NCI-H510A treated with DMSO at 0.1 percent for 48 hours (cell line): ENCODE measurements at regions not wholly inside any gene's neighbourhood (a gene's known extent, or its start where the extent isn't known, plus 50 kb on each side); places are given as distances from the start of the nearest gene placed in this dataset.

Experiments used
- DNase-seq: peaks from one replicate; lab custom pipeline; 2025; lab: John Stamatoyannopoulos, UW

DNA sequence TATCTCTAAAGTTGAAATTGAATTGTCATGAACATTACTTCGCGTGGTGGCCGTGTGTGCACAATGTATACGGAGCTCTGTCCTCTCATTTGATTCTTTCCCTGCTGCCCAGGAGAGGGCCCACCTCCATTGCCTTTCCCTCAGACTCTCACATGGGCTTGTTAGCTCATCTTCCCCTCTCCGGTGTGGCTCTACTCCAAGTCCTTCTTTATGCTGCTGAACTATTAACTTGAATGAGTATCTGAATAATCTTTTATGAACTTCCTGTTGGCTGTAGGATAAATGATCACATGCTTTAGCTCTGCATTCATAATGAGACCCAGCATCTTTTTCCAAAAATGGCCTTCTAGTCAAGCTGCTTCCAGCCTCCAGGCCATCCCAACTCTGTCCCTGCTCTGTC lies 68.8 kb upstream of the CLNK start:
- DNase-seq: no peak

DNA sequence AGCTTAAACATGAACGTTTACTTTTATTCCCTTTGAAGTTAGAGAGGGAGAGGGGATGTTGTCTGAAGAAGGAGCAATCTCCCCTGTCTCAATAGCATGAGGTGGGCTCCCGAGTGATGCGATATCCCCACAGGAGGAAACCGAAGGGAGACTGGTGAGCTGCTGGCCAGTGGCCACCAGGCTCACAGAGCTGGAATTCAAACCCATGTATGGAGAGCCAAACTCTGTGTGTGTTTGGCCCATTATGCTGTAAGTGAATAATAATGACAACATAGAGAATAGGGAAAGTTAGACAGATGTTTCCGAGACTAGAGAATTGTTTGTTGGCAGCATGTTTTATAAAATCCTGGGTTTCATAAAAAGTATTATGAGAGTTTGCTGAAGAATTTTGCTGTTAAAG lies 66.1 kb upstream of the CLNK start:
- DNase-seq: no peak

DNA sequence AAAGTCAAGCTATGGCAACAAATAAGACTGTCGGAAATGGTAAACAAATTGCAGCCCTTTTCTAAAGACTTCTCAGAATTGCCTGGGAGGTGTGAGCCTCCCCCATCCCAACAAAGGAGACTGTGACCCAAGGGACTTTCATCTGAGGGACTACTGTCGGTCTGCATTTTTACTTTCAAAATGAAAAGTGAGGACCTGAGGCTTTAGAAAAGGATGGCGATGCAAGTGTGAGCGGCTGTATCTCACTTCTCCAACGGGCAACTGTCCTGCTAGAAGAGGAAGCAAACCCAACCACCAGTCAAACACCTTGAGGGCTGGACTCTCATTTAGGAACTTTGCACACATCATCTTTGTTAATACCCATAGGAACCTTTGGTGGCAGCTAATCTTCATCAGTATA lies 62.6 kb upstream of the CLNK start:
- DNase-seq: no peak

DNA sequence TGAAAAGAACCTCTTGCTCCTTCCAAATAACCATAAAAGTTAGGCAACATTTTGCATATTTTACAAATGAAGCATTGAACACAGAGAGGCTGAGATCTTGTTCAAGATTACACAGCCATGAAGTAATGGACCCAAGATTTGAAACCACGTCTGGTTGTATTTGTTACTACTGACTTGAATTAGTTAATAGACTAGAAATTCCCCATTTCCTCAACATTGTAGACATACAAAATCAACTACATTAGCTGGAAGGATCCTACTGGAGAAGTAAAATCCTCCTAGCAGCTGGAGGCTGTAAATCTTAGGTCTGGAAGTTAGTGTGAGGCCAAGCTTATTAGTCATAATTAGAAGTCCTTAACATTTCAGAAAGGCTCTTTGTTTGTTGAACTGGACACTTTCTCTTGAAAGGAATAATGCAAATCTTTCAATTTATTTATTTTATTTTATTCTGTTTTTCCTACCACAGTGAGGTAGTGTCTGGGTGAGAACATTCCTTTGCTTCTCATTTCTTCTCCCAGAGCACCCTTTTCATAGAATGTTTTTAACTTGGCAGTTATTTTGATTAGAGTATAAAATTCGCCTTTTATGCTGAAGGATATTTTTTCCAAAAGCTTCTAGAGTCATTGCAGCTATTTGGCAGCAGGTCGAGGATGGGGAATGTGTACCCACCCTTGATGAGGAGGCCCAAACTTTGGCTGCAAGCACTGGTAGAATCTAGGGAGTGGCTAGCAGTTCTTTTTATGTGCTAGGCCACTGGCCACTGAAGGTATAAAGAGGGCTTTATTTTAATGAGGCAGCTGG lies 62.0 kb upstream of the CLNK start:
- DNase-seq: no peak

DNA sequence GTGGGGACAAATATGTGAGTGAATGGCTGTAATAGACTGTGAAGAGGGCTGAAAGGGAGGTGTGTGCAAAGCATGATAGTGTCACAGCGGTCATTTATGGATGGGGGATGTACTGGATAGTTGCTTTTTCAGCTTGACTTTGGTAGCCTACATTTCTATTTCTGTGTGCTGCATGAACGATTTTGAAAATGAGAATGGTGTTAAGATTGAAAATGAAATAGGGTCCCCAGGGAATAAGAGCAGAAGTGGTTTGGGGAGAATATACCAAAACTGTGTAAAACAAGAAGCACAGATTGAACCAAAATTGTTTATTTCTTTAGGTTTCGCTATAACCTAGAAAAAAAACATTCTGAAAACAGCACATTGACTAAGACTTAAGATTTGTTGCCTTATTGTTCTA lies 58.8 kb upstream of the CLNK start:
- DNase-seq: no peak

DNA sequence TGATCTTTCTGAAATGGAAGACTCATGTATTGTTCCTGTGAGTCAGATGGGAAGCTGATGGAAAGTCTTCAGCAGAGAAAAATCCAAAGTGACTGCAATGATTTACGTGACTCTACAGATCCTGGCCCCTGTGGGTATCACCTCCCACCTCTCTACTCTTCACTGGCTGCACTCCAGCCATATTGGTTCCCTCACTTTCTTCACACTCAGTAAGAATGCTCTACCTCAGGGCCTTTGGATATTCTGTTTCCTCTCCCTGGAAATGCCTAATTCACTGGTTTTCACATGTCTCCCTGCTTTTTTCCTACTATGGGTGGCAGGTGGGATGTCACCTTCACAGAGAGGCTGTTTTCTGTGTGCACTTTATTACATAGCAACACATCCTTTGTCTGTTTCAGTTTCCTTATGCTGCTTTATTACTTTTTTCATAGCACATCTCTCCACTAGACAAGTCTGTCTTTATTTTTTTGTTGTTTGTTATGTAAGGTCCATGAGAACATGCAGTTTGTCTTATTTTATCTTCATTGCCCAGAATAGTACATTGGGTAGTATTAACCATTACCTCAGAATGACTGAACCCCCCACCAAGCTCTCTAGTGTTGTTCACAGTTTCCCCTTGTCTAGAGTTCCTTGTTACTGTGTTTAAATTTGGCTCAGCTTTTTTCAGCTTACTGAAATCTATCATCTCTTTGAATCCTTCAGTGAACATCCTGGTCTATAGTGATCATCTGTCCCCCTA lies 57.6 kb upstream of the CLNK start:
- DNase-seq: no peak

DNA sequence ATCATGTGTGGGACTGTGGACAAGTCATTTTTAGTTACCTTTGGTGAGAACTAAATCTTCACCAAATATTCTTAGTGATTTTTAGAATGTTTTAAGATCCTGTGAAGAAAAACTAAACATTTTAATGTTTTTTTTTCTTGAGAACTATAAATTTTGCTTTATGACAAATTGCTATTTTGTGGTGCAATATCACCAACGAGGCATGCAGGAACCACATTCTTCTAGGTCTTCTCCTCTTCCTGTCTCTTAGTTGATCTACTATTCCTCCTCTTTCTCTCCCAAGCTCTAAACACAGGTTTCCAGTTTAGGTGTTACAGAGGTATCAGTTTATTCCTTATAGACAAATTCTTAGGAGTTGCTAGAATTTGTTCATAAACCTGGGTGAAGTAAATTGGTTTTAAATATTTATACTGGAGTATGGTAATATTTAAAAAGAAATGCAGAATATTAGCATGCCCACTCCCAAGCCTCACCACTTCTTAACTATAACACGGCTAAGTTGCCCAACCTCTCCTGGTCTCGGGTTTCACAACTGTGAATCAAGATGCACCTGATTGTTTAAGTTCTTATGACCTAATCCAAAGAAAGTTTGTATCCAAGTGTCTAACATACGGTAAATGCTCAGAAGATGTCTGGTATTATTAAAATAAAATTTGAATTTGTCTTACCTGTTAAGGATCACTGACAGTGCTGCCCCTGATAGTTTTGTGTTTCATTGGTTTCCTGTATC lies 56.5 kb upstream of the CLNK start:
- no peak for DNase-seq

DNA sequence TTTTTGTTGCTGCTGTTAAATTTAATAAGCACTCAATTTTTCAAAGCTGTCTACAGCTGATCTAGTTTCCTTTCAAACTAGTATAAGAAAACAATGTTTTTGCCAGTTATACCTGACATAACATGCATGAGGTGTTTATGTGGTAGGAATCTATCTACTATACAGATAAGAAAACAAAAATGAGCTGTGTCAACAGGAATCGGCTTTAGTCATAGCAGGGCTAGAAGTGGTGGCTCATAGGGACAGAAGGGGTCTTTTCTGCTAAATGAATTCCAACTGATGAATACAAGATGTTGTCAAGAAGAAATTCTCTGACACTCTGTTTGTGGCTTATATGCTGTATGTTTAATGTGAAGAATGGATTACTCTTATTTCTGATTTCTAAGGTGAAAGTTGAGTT lies 55.7 kb upstream of the CLNK start:
- DNase-seq: no peak

DNA sequence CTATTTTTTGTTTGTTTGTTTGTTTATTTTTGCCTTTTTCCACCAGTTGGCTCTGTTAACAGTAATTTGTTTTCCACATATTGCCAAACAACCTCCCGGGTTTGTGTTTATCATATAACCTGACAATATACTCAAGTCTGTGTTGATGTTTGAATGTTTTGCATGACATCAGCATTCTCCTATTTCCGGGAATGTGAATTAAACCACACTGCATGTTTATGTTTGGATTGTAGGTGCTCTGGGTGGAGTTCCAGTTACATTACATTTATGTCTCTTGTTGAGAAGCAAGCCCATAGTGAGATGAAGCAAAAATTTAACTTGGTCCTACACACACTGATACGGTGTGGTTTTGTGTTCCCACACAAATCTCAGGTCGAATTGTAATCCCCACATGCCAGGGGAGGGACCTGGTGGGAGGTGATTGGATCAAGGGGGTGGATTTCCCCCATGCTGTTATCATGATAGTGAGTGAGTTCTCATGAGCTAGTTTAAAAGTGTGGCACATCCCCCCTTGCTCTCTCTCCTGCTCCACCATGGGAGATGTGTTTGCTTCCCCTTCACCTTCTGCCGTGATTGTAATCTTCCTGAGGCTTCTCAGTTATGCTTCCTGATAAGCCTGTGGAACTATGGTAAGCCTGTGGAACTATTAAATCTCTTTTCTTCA lies 54.4 kb upstream of the CLNK start:
- no peak for DNase-seq

DNA sequence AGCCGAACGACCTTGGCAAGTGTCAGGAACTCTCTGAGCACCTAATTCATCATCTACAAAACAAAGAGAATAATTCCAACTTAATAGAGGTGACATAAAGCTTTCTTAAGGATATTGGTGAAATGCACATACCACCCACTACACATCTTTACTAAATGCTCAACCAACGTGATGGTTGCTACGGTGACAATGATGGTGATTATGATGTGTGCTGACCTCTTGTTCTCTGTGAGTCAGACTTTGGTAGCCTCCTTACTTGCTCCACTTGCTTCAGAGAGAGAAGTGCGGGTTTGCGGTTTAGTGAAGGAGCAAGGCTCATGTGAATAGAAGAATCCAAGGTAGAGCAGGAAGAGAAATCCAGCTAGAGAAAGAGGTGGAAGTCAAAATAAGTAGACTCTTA lies 52.8 kb upstream of the CLNK start:
- no peak for DNase-seq

DNA sequence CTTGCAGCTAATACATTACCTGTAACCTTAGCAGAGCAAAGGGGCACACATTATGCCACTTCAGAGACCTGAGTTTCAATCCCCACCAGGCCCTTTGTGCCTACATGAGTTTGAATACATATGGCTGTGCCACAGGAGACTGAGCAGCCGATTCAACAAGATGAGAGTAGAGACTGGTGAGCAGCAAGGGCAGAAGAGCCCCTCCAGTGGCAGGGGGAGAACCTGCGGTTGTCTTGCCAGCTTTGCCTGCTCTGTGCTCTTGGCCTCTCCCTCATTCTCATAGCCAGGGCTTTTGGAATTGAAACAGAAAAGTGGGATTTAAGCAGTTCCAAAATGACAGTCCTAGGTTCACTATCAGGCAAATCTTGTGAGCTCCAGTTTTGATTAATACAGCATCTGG lies 52.3 kb upstream of the CLNK start:
- DNase-seq: no peak

DNA sequence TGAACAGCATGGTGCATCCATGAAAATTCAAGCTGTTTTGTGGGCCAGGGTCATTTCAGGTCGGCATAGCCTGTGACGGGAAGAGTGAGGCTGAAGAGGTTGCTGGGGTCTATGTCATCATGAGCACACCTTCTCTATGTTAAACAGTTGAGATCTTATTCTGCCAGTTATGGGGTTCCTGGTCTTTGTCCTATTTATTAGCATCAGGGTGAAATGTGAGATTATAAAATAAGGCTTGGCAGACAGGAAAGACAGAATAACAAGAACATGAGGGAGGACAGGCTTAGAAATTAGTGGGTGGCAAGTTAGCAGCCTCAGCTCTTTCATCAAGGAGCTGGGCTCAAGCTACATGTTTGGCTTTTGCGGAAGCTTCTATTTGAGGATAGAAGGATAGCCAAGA lies 51.7 kb upstream of the CLNK start:
- no peak for DNase-seq

DNA sequence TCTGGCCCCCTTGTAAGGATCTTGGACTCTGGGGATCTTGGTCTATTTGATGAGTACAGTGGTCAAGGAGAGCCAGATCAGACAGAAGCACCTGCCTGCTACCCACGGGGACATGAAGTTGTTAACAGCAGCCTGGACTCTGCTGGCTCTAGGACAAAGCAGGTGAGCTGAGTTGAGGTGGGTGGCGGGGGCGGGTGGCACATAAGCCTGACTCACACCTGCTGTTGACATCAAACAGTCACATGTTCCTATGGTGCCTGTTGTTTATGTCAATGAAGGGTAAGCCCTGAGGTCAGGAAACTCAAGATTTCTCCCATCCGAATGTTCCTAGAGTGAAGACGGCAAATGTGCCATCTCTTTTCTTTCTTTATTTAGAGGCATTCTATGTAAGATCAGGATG lies 50.1 kb upstream of the CLNK start:
- DNase-seq: peak; percentile 70
